ENCODE measurements at regions not wholly inside any gene's neighbourhood (a gene's known extent, or its start where the extent isn't known, plus 50 kb on each side); places are given as distances from the start of the nearest gene placed in this dataset.
"Not testable (repeated sequence)": the region's sequence is repeated elsewhere in the genome, so short reads cannot be mapped to it uniquely, and the experiment has no call there.

DNA sequence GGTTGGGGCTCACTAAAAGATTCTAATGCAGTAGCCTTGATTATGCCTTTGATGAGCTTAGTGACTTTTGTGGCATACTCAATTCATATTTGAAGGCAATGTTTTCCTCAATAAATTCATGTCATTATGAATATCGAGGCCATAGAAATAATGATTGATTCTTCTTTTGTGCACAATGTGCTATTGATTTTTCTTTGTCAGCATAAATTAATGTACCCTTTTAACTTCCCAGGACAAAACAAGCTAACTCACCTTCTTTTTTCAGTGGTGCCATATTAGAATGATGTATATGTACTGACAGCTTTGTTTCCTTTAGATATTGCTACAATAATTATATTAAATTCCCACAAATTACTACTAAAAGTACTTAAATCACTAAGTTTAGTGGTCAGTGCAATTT is 484.3 kb upstream of the HS3ST5 start:
- no peak for DNase-seq (ENCODE audit: low read depth)
- H3K4me3 ChIP-seq (ENCODE audit: low read depth, low read length), result no peak overlapping the region
- TF ChIP-seq, protein P1, sequence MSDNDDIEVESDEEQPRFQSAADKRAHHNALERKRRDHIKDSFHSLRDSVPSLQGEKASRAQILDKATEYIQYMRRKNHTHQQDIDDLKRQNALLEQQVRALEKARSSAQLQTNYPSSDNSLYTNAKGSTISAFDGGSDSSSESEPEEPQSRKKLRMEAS (IDR thresholded peaks at IDR 0.05; ENCODE audit: low read depth, low read length), result no peak
- TF ChIP-seq, protein P2, sequence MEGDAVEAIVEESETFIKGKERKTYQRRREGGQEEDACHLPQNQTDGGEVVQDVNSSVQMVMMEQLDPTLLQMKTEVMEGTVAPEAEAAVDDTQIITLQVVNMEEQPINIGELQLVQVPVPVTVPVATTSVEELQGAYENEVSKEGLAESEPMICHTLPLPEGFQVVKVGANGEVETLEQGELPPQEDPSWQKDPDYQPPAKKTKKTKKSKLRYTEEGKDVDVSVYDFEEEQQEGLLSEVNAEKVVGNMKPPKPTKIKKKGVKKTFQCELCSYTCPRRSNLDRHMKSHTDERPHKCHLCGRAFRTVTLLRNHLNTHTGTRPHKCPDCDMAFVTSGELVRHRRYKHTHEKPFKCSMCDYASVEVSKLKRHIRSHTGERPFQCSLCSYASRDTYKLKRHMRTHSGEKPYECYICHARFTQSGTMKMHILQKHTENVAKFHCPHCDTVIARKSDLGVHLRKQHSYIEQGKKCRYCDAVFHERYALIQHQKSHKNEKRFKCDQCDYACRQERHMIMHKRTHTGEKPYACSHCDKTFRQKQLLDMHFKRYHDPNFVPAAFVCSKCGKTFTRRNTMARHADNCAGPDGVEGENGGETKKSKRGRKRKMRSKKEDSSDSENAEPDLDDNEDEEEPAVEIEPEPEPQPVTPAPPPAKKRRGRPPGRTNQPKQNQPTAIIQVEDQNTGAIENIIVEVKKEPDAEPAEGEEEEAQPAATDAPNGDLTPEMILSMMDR (IDR thresholded peaks at IDR 0.05; ENCODE audit: low read depth, low read length), result no peak
- TF ChIP-seq MYC (IDR thresholded peaks at IDR 0.05; ENCODE audit: low read depth, low read length), result no peak
- no peak for TF ChIP-seq POLR2A (IDR thresholded peaks at IDR 0.05; ENCODE audit: extremely low read depth, insufficient read length)

DNA sequence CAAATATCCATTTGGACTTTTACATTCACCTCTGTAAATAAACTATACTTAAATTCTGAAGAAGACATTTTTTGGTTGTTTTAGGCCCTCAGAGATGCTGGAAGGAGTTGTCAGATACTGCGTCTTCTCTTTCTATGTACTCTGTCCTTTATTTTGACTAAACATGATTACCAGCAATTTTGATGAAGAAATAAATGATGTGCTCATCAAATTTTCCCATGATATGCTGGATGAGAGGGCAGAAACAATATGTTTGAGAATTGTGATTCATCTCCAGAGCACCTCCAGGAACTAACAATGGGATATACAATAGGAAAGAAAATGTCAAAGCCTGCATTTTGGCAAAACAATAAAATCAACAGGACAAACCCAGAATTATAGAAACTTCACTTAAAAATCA is 481.6 kb upstream of the HS3ST5 start:
- TF ChIP-seq MYC (IDR thresholded peaks at IDR 0.05; ENCODE audit: low read depth, low read length), result no peak
- H3K4me3 ChIP-seq (ENCODE audit: low read depth, low read length), result no peak overlapping the region
- DNase-seq (ENCODE audit: low read depth), result no peak

DNA sequence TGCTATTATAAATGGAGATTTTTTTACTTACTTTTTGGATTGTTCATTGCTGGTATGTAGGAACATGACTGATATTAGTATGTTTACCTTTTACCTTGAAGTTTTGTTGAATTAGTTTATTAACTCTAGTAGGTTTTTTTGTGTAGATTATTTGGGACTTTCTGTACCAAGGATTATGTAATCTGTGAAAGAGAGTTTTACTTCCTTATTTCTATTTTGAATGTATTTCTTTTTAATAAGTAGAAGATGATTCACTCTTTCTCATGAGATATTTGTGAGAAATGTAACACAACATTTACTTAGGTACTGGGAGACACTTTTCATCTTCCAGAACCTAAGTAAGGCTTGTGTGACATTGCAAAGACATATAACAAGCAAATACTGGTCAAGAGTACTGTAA is 473.9 kb upstream of the HS3ST5 start:
- H3K4me3 ChIP-seq (ENCODE audit: low read depth, low read length), result no peak overlapping the region
- no peak for DNase-seq (ENCODE audit: low read depth)
- TF ChIP-seq MYC (IDR thresholded peaks at IDR 0.05; ENCODE audit: low read depth, low read length) (no peak), POLR2A (IDR thresholded peaks at IDR 0.05; ENCODE audit: extremely low read depth, insufficient read length) (no peak)

DNA sequence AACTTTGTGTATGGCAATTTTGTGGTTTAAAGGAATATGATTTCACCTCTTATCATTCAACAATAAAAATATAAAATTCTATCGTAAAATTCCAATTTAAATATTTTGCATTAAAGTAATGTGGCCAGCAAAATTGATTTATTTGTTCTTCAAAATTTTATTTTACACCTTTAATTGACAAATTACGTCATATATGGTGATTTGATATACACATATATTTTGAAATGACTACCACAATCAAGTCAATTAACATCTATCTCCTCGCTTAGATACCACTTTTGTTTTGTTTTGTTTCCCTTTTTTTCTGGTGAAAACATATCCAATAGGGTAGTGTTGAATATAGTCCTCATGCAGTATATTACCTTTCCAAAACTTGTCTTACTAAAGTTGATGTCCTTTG is 467.6 kb upstream of the HS3ST5 start:
- DNase-seq (ENCODE audit: low read depth), result no peak
- no peak overlapping the region for H3K4me3 ChIP-seq (ENCODE audit: low read depth, low read length)
- TF ChIP-seq, protein P2 (IDR thresholded peaks at IDR 0.05; ENCODE audit: low read depth, low read length), result no peak
- no peak for TF ChIP-seq POLR2A (IDR thresholded peaks at IDR 0.05; ENCODE audit: extremely low read depth, insufficient read length)
- TF ChIP-seq MYC (IDR thresholded peaks at IDR 0.05; ENCODE audit: low read depth, low read length), result no peak

DNA sequence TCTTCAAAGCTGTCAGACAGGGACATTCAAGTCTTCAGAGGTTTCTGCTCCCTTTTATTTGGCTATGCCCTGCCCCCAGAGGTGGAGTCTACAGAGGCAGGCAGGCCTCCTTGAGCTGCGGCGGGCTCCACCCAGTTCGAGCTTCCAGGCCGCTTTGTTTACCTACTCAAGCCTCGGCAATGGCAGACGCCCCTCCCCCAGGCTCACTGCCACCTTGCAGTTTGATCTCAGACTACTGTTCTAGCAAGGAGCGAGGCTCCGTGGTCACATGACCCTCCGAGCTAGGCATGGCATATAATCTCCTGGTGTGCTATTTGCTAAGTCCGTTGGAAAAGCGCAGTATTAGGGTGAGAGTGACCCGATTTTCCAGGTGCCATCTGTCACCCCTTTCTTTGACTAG is 462.6 kb upstream of the HS3ST5 start:
- not testable (repeated sequence) for H3K4me3 ChIP-seq (ENCODE audit: low read depth, low read length); DNase-seq (ENCODE audit: low read depth)

DNA sequence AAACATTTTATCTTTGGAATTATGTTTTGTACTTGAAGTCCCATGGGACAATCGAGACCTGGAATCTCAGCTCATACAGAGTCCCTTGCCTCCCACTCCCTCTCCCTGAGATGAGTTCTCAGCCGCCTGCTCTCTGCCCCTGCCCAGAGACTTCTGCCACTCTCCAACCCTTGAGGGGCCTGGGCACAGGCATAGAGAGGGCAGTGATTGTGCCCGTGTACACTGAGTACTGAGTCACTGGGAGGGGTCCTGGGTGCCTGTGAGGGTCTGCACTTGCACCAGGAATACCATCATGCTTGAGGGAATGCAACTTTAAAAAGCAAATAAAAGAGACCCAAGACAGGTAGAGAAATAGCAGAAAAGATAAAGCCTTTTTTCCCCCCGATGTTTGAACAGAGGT is 453.8 kb upstream of the HS3ST5 start:
- TF ChIP-seq, protein P2 (IDR thresholded peaks at IDR 0.05; ENCODE audit: low read depth, low read length), result no peak
- TF ChIP-seq, protein P1 (IDR thresholded peaks at IDR 0.05; ENCODE audit: low read depth, low read length), result no peak
- TF ChIP-seq MYC (IDR thresholded peaks at IDR 0.05; ENCODE audit: low read depth, low read length) (no peak), POLR2A (IDR thresholded peaks at IDR 0.05; ENCODE audit: extremely low read depth, insufficient read length) (no peak)
- H3K4me3 ChIP-seq (ENCODE audit: low read depth, low read length), result no peak overlapping the region
- no peak for DNase-seq (ENCODE audit: low read depth)

DNA sequence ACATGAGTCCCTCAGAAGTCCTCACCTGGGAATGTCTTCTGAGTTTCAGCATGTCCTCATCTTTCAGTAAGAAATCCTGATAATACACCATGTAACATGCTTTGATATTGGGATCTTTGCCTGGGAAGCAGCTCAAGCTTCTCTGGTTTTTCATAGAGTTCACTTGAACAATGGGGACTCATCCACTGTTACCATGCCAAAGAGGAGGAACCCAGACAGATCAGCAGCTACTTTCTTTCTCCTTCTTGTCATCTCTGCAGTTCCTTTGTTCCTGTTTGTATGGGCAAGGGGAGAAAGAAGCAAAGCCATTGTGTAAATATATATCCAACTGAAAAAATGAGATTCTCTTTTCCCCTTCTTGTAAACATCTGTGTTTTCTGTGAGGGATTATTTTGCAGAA is 450.6 kb upstream of the HS3ST5 start:
- TF ChIP-seq, protein P1 (IDR thresholded peaks at IDR 0.05; ENCODE audit: low read depth, low read length), result no peak
- TF ChIP-seq MYC (IDR thresholded peaks at IDR 0.05; ENCODE audit: low read depth, low read length), result no peak
- TF ChIP-seq, protein P2 (IDR thresholded peaks at IDR 0.05; ENCODE audit: low read depth, low read length), result no peak
- TF ChIP-seq POLR2A (IDR thresholded peaks at IDR 0.05; ENCODE audit: extremely low read depth, insufficient read length), result no peak
- H3K4me3 ChIP-seq (ENCODE audit: low read depth, low read length), result no peak overlapping the region
- DNase-seq (ENCODE audit: low read depth), result no peak

All from NB4 (cell line).